ENCODE measurements at regions not wholly inside any gene's neighbourhood (a gene's known extent, or its start where the extent isn't known, plus 50 kb on each side); places are given as distances from the start of the nearest gene placed in this dataset.

GRCh38 chr9:35549441-35549840 lies 55.6 kb upstream of the TESK1 start:
- Histone ChIP-seq H3K79me2 (replicated peaks; ENCODE audit: insufficient read depth, low read length) (peaks cover 35% of the 10 kb centered on the region), H4K20me1 (ENCODE audit: insufficient read depth) (peaks cover 26% of the 10 kb centered on the region), H3F3A (ENCODE audit: insufficient read depth, low read length, poor library complexity, severe bottlenecking) (no peaks in the 10 kb centered on the region), H3K4me3 (ENCODE audit: low read length) (peak overlapping the region; percentile 9), H2AFZ (ENCODE audit: low read depth, low read length) (no peak overlapping the region), H3K27me3 (ENCODE audit: insufficient read depth, low read depth, low read length) (no peaks in the 10 kb centered on the region), H3K27ac (ENCODE audit: low read length) (no peak overlapping the region), H3K9ac (ENCODE audit: low read length) (no peak overlapping the region), H3K36me3 (ENCODE audit: insufficient read depth, low read length) (no peaks in the 10 kb centered on the region), H3K4me2 (ENCODE audit: low read length) (no peak overlapping the region), H3K9me2 (ENCODE audit: insufficient read depth, low read length) (no peaks in the 10 kb centered on the region), H3K9me3 (ENCODE audit: low read length) (no peaks in the 10 kb centered on the region)
- TF ChIP-seq EP300 (conservative IDR thresholded peaks at IDR 0.05; ENCODE audit: poor library complexity, severe bottlenecking) (no peak), POLR2AphosphoS5 (IDR thresholded peaks at IDR 0.05) (no peak), SMC3 (conservative IDR thresholded peaks at IDR 0.05; ENCODE audit: poor library complexity) (no peak), TAF1 (IDR thresholded peaks at IDR 0.05; ENCODE audit: low read depth) (no peak), CTCF (IDR thresholded peaks at IDR 0.05; ENCODE audit: poor library complexity, severe bottlenecking) (no peak), RAD21 (conservative IDR thresholded peaks at IDR 0.05) (no peak), EZH2 (IDR thresholded peaks at IDR 0.05; ENCODE audit: borderline replicate concordance, insufficient read depth, low read length, poor library complexity, severe bottlenecking) (no peak), MXI1 (conservative IDR thresholded peaks at IDR 0.05; ENCODE audit: poor library complexity, severe bottlenecking) (no peak)
- TF ChIP-seq, protein P1, sequence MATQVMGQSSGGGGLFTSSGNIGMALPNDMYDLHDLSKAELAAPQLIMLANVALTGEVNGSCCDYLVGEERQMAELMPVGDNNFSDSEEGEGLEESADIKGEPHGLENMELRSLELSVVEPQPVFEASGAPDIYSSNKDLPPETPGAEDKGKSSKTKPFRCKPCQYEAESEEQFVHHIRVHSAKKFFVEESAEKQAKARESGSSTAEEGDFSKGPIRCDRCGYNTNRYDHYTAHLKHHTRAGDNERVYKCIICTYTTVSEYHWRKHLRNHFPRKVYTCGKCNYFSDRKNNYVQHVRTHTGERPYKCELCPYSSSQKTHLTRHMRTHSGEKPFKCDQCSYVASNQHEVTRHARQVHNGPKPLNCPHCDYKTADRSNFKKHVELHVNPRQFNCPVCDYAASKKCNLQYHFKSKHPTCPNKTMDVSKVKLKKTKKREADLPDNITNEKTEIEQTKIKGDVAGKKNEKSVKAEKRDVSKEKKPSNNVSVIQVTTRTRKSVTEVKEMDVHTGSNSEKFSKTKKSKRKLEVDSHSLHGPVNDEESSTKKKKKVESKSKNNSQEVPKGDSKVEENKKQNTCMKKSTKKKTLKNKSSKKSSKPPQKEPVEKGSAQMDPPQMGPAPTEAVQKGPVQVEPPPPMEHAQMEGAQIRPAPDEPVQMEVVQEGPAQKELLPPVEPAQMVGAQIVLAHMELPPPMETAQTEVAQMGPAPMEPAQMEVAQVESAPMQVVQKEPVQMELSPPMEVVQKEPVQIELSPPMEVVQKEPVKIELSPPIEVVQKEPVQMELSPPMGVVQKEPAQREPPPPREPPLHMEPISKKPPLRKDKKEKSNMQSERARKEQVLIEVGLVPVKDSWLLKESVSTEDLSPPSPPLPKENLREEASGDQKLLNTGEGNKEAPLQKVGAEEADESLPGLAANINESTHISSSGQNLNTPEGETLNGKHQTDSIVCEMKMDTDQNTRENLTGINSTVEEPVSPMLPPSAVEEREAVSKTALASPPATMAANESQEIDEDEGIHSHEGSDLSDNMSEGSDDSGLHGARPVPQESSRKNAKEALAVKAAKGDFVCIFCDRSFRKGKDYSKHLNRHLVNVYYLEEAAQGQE (IDR thresholded peaks at IDR 0.05; ENCODE audit: borderline replicate concordance): no peak

- H3K27me3 ChIP-seq (ENCODE audit: insufficient read depth, low read depth, low read length): no peaks in the 10 kb centered on the region
- H4K20me1 ChIP-seq (ENCODE audit: insufficient read depth): peaks cover 28% of the 10 kb centered on the region
- H3K36me3 ChIP-seq (ENCODE audit: insufficient read depth, low read length): no peaks in the 10 kb centered on the region
- H3F3A ChIP-seq (ENCODE audit: insufficient read depth, low read length, poor library complexity, severe bottlenecking): no peaks in the 10 kb centered on the region
- no peaks in the 10 kb centered on the region for H3K9me2 ChIP-seq (ENCODE audit: insufficient read depth, low read length)
- no peaks in the 10 kb centered on the region for H3K9me3 ChIP-seq (ENCODE audit: low read length)
- no peak overlapping the region for H3K27ac ChIP-seq (ENCODE audit: low read length)
- H3K9ac ChIP-seq (ENCODE audit: low read length): no peak overlapping the region
- no peak overlapping the region for H3K4me3 ChIP-seq (ENCODE audit: low read length)
- no peak overlapping the region for H3K4me2 ChIP-seq (ENCODE audit: low read length)
- TF ChIP-seq EP300 (conservative IDR thresholded peaks at IDR 0.05; ENCODE audit: poor library complexity, severe bottlenecking) (no peak), POLR2AphosphoS5 (IDR thresholded peaks at IDR 0.05) (no peak), RAD21 (conservative IDR thresholded peaks at IDR 0.05) (no peak), EZH2 (IDR thresholded peaks at IDR 0.05; ENCODE audit: borderline replicate concordance, insufficient read depth, low read length, poor library complexity, severe bottlenecking) (no peak), SMC3 (conservative IDR thresholded peaks at IDR 0.05; ENCODE audit: poor library complexity) (no peak), CTCF (IDR thresholded peaks at IDR 0.05; ENCODE audit: poor library complexity, severe bottlenecking) (no peak), MXI1 (conservative IDR thresholded peaks at IDR 0.05; ENCODE audit: poor library complexity, severe bottlenecking) (no peak), TAF1 (IDR thresholded peaks at IDR 0.05; ENCODE audit: low read depth) (no peak)
- TF ChIP-seq, protein P1 (IDR thresholded peaks at IDR 0.05; ENCODE audit: borderline replicate concordance): no peak
- no peak overlapping the region for H2AFZ ChIP-seq (ENCODE audit: low read depth, low read length)
- H3K79me2 ChIP-seq (replicated peaks; ENCODE audit: insufficient read depth, low read length): peaks cover 10% of the 10 kb centered on the region
These were observed 52.7 kb upstream of the TESK1 start for GRCh38 chr9:35552376-35552775.
